HCT116 (cell line): ENCODE measurements at regions not wholly inside any gene's neighbourhood (a gene's known extent, or its start where the extent isn't known, plus 50 kb on each side); places are given as distances from the start of the nearest gene placed in this dataset.

Source experiments
- ATAC-seq: fragments of 200-7000 bp; cut with Tn5 transposase; 2 replicates; pipeline ENCODE4 v1.9.1; 2020; ENCODE audit warnings: mild to moderate bottlenecking, moderate library complexity
- BruUV-seq: library from RNA; stranded (reverse); fragments of 400-500 nt; replicated peaks from 2 replicates; lab custom pipeline; 2021; lab: Mats Ljungman, UMichigan
- CTCF ChIA-PET: fragments of 300-600 bp; sonication (Branson Sonifier 250); formaldehyde crosslinking; loops from one replicate; lab custom pipeline; 2021; ENCODE audit warnings: antibody characterized with exemption; lab: Charles Lee
- POLR2A ChIA-PET: fragments of 300-600, 350-600 bp; sonication (Branson Sonifier 250); formaldehyde crosslinking; loops from one replicate; lab custom pipeline; 2021; ENCODE audit warnings: antibody characterized with exemption; lab: Charles Lee
- RAD21 ChIA-PET, 2 experiments: fragments of 300-600 bp; sonication (Branson Sonifier 250); formaldehyde crosslinking; loops; one replicate each; lab custom pipeline; 2023; ENCODE audit warnings: low total read pairs in 2 of 2; ENCODE audit not compliant: uncharacterized antibody in 2 of 2, unreplicated experiment in 2 of 2, low non-redundant PET in 1 of 2; lab: Charles Lee
- DNase-seq: peaks from one replicate; pipeline ENCODE4 v3.0.0-alpha.2; 2010; ENCODE audit warnings: low read depth, low spot score
- H2AFZ ChIP-seq: fragments of 200-600 bp; shearing (Covaris generic), sonication (generic); 2 replicates; pipeline ENCODE4 v1.6.1; 2017; ENCODE audit warnings: low read depth, mixed run types, mixed read lengths, antibody characterized with exemption, low read length; ENCODE audit not compliant: poor library complexity, severe bottlenecking
- H3K27ac ChIP-seq: 2 replicates; pipeline ENCODE4 v1.5.1; 2012; ENCODE audit warnings: low read depth, low read length
- H3K27me3 ChIP-seq: fragments of 200-600 bp; sonication (generic); 2 replicates; pipeline ENCODE4 v1.6.1; 2016; ENCODE audit warnings: mixed run types, low read length, mixed read lengths; ENCODE audit not compliant: insufficient read depth
- H3K36me3 ChIP-seq, 2 experiments: fragments of 200-500 bp in 1 of 2; fragments of 200-600 bp in 1 of 2; sonication (Bioruptor generic) in 1 of 2; sonication (generic) in 1 of 2; 2 replicates each; pipeline versions ENCODE4 v1.5.1 to v1.6.1; 2014 to 2016; ENCODE audit warnings: low read length in 2 of 2, inconsistent platforms in 1 of 2, mixed read lengths in 1 of 2, mixed run types in 1 of 2; ENCODE audit not compliant: insufficient read depth in 2 of 2, control insufficient read depth in 1 of 2
- H3K4me1 ChIP-seq, 2 experiments: fragments of 200-600 bp in 1 of 2; sonication (generic) in 1 of 2; 2 replicates each; pipeline versions ENCODE4 v1.5.1 to v1.6.1; 2012 to 2017; ENCODE audit warnings: low read length in 2 of 2, inconsistent platforms in 1 of 2, mild to moderate bottlenecking in 1 of 2, mixed read lengths in 1 of 2, mixed run types in 1 of 2, moderate library complexity in 1 of 2; ENCODE audit not compliant: insufficient read depth in 2 of 2, control insufficient read depth in 1 of 2
- H3K4me2 ChIP-seq: fragments of 200-600 bp; sonication (generic); 2 replicates; pipeline ENCODE4 v1.6.1; 2017; ENCODE audit warnings: mixed run types, low read length, mixed read lengths
- H3K4me3 ChIP-seq, 2 experiments: fragments of 200-600 bp in 1 of 2; sonication (generic) in 1 of 2; replicated peaks in 1 of 2; 2 replicates each; pipeline ENCODE4 v1.5.1; 2011 to 2016; ENCODE audit warnings: low read length in 2 of 2, control low read depth in 1 of 2, low read depth in 1 of 2, mild to moderate bottlenecking in 1 of 2, mixed read lengths in 1 of 2, mixed run types in 1 of 2
- H3K79me2 ChIP-seq: fragments of 200-600 bp; sonication (generic); 2 replicates; pipeline ENCODE4 v1.6.1; 2017; ENCODE audit warnings: mild to moderate bottlenecking, mixed run types, low read length, moderate library complexity, mixed read lengths; ENCODE audit not compliant: insufficient read depth
- H3K9ac ChIP-seq: fragments of 200-600 bp; sonication (generic); 2 replicates; pipeline ENCODE4 v1.6.1; 2016; ENCODE audit warnings: low read length, mixed read lengths
- H3K9me2 ChIP-seq: fragments of 200-600 bp; sonication (generic), shearing (Covaris generic); 2 replicates; pipeline ENCODE4 v1.6.1; 2017; ENCODE audit warnings: mixed run types, mild to moderate bottlenecking, moderate library complexity; ENCODE audit not compliant: insufficient read depth
- H3K9me3 ChIP-seq, 2 experiments: fragments of 200-500 bp in 1 of 2; fragments of 200-600 bp in 1 of 2; sonication (Bioruptor generic) in 1 of 2; sonication (generic) in 1 of 2; 2 replicates each; pipeline ENCODE4 v1.6.1; 2014 to 2017; ENCODE audit warnings: low read length in 2 of 2, mixed read lengths in 2 of 2, inconsistent platforms in 1 of 2, low read depth in 1 of 2, mild to moderate bottlenecking in 1 of 2, mixed run types in 1 of 2, moderate library complexity in 1 of 2; ENCODE audit not compliant: control insufficient read depth in 1 of 2, insufficient read depth in 1 of 2
- H4K20me1 ChIP-seq: fragments of 200-600 bp; sonication (generic), shearing (Covaris generic); 2 replicates; pipeline ENCODE4 v1.6.1; 2017; ENCODE audit warnings: mixed run types, mild to moderate bottlenecking, moderate library complexity; ENCODE audit not compliant: insufficient read depth
- CTCF ChIP-seq, 3 experiments: fragments of 200-600 bp in 1 of 3; sonication (generic) in 1 of 3; IDR thresholded peaks in 2 of 3; conservative IDR thresholded peaks in 1 of 3; 2 replicates each; pipeline ENCODE4 v1.5.1; 2012 to 2017; ENCODE audit warnings: low read depth in 2 of 3, low read length in 2 of 3, antibody characterized with exemption in 1 of 3, borderline replicate concordance in 1 of 3, control low read depth in 1 of 3, mild to moderate bottlenecking in 1 of 3, mixed read lengths in 1 of 3, mixed run types in 1 of 3, moderate library complexity in 1 of 3; ENCODE audit not compliant: insufficient read depth in 1 of 3
- FOSL1 ChIP-seq: IDR thresholded peaks from 2 replicates; pipeline ENCODE4 v1.6.1; 2012; ENCODE audit warnings: low read depth
- MAX ChIP-seq: IDR thresholded peaks from 2 replicates; pipeline ENCODE4 v1.6.1; 2012
- RAD21 ChIP-seq: IDR thresholded peaks from 2 replicates; pipeline ENCODE4 v1.6.1; 2012; ENCODE audit warnings: low read depth, mild to moderate bottlenecking
- SIN3A ChIP-seq: IDR thresholded peaks from 2 replicates; pipeline ENCODE4 v1.6.1; 2012; ENCODE audit warnings: low read depth
- SRF ChIP-seq: IDR thresholded peaks from 2 replicates; pipeline ENCODE4 v1.6.1; 2012; ENCODE audit warnings: low read depth
- YY1 ChIP-seq: IDR thresholded peaks from 2 replicates; pipeline ENCODE4 v1.6.1; 2011; ENCODE audit warnings: low read length, low read depth, moderate library complexity, mild to moderate bottlenecking; ENCODE audit not compliant: insufficient replicate concordance; ENCODE audit errors: extremely low read depth
- intact Hi-C: fragments of 100-400 bp; cut with micrococcal nuclease; formaldehyde crosslinking; loops from 2 replicates; pipeline ENCODE4 v1.10.0; 2022

- no peak overlapping the region for H3K4me3 ChIP-seq
- peaks cover 0 to 5% of the 10 kb centered on the region in 2 experiments; a peak in 1 of 4 replicates for H3K36me3 ChIP-seq
- H3K4me1 ChIP-seq = no peaks in the 10 kb centered on the region
- ChIA-PET CTCF (no interaction called here), POLR2A (no interaction called here), RAD21 (no interaction called here)
- no peak overlapping the region for H3K27ac ChIP-seq
- H4K20me1 ChIP-seq = peaks cover 19% of the 10 kb centered on the region
- H3K79me2 ChIP-seq = peaks cover 99% of the 10 kb centered on the region
- BruUV-seq = no TSS peak
- H3K4me2 ChIP-seq = no peak overlapping the region
- intact Hi-C loops = no loop called here
- DNase-seq (no peak), ATAC-seq (no peak)
- H3K27me3 ChIP-seq = no peaks in the 10 kb centered on the region
- H3K9me2 ChIP-seq = no peaks in the 10 kb centered on the region
- TF ChIP-seq SIN3A (no peak), YY1 (no peak), MAX (no peak), SRF (no peak), CTCF (IDR thresholded peaks at IDR 0.05 in 2 of 3, conservative IDR thresholded peaks at IDR 0.05 in 1 of 3; ENCODE audit: borderline replicate concordance in 1 of 3, insufficient read depth in 1 of 3, low read depth in 2 of 3, low read length in 2 of 3) (no peak), FOSL1 (no peak), RAD21 (no peak)
- no peak overlapping the region for H3K9ac ChIP-seq
- H3K9me3 ChIP-seq = no peaks in the 10 kb centered on the region
- no peak overlapping the region for H2AFZ ChIP-seq
These were observed 411.2 kb downstream of the SHQ1 start for GRCh38 chr3:72436863-72437592.
